ENCODE measurements at regions not wholly inside any gene's neighbourhood (a gene's known extent, or its start where the extent isn't known, plus 50 kb on each side); places are given as distances from the start of the nearest gene placed in this dataset.

DNA sequence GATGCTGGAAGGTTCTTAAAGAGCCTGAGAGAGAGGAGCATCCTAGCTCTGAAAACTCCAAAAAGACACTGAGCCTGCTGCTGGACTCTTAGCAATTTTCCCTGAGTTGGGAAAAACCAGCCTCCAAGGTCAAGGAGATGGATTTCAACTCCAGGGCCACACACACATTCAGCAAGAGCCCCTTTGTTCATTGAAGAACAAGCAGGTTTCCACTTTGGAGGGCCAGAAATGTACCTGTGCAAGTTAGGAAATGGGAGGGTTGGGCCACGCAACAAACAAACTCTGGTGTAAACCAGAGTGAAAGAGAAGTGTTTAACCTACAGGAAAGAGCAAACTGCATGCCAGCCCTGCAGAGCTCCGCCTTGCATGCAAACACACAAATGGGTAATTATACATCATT, 264.8 kb upstream of the RPL38 start:
- H3K4me1 ChIP-seq (ENCODE audit: insufficient read depth, low read length) = peaks cover 10% of the 10 kb centered on the region
- CTCF ChIA-PET (ENCODE audit: low intra/inter-chr PET ratio, low total read pairs) = no interaction called here
- H3K4me3 ChIP-seq (replicated peaks in 1 of 3; ENCODE audit: insufficient read depth in 1 of 3, low read depth in 2 of 3, low read length in 3 of 3) = no peak overlapping the region
- H3K9ac ChIP-seq (ENCODE audit: insufficient read depth, low read depth, low read length) = no peak overlapping the region
- no peak for FAIRE-seq
- H3K27me3 ChIP-seq (ENCODE audit: control insufficient read depth in 1 of 2, insufficient read depth in 2 of 2, low read length in 2 of 2) = peaks cover 2 to 28% of the 10 kb centered on the region in 2 experiments; a peak in 2 of 5 replicates
- H2AFZ ChIP-seq (ENCODE audit: low read length) = no peak overlapping the region
- WGBS (ENCODE audit: low lambda C conversion rate) = 39% methylated on average over 2 of the region's 2 CpGs
- in situ Hi-C loops (cut with HindIII; ENCODE audit: extremely low pct_ligation_motif_present, low pct_unique_long_range_greater_than_20kb) = no loop called here
- H4K20me1 ChIP-seq (ENCODE audit: insufficient read depth, low read length) = no peaks in the 10 kb centered on the region
- no TSS peak for BruUV-seq (replicated peaks)
- POLR2A ChIA-PET = no interaction called here
- no peaks in the 10 kb centered on the region for H3K9me3 ChIP-seq (ENCODE audit: low read length)
- H3K27ac ChIP-seq (ENCODE audit: extremely low read length, insufficient read depth, low read length) = no peak overlapping the region
- no peak overlapping the region for H3K4me2 ChIP-seq (ENCODE audit: low read depth, low read length)
- DNase-seq (ENCODE audit: low spot score) = no peak
- H3K79me2 ChIP-seq (ENCODE audit: insufficient read depth, low read length) = no peaks in the 10 kb centered on the region
- intact Hi-C loops (cut with micrococcal nuclease; ENCODE audit: unreplicated experiment) = loop anchor here (2.0 kb wide), 1 partner anchor 66 kb away; no protein-coding TSS in a partner anchor
- no peak for ATAC-seq
- no peaks in the 10 kb centered on the region for H3K36me3 ChIP-seq (replicated peaks in 1 of 2; ENCODE audit: control insufficient read depth in 1 of 2, insufficient read depth in 2 of 2, low read length in 2 of 2)
- no peak for TF ChIP-seq MEIS2 (CRISPR knock-in tag; IDR thresholded peaks at IDR 0.05)
- TF ChIP-seq SAP130 (CRISPR knock-in tag; IDR thresholded peaks at IDR 0.05; ENCODE audit: low read depth) = no peak
- TF ChIP-seq CAMTA2 (CRISPR knock-in tag; IDR thresholded peaks at IDR 0.05; ENCODE audit: borderline replicate concordance) = no peak
- no peak for TF ChIP-seq REPIN1 (CRISPR knock-in tag; IDR thresholded peaks at IDR 0.05; ENCODE audit: borderline replicate concordance, low read depth)
- TF ChIP-seq, protein P1, sequence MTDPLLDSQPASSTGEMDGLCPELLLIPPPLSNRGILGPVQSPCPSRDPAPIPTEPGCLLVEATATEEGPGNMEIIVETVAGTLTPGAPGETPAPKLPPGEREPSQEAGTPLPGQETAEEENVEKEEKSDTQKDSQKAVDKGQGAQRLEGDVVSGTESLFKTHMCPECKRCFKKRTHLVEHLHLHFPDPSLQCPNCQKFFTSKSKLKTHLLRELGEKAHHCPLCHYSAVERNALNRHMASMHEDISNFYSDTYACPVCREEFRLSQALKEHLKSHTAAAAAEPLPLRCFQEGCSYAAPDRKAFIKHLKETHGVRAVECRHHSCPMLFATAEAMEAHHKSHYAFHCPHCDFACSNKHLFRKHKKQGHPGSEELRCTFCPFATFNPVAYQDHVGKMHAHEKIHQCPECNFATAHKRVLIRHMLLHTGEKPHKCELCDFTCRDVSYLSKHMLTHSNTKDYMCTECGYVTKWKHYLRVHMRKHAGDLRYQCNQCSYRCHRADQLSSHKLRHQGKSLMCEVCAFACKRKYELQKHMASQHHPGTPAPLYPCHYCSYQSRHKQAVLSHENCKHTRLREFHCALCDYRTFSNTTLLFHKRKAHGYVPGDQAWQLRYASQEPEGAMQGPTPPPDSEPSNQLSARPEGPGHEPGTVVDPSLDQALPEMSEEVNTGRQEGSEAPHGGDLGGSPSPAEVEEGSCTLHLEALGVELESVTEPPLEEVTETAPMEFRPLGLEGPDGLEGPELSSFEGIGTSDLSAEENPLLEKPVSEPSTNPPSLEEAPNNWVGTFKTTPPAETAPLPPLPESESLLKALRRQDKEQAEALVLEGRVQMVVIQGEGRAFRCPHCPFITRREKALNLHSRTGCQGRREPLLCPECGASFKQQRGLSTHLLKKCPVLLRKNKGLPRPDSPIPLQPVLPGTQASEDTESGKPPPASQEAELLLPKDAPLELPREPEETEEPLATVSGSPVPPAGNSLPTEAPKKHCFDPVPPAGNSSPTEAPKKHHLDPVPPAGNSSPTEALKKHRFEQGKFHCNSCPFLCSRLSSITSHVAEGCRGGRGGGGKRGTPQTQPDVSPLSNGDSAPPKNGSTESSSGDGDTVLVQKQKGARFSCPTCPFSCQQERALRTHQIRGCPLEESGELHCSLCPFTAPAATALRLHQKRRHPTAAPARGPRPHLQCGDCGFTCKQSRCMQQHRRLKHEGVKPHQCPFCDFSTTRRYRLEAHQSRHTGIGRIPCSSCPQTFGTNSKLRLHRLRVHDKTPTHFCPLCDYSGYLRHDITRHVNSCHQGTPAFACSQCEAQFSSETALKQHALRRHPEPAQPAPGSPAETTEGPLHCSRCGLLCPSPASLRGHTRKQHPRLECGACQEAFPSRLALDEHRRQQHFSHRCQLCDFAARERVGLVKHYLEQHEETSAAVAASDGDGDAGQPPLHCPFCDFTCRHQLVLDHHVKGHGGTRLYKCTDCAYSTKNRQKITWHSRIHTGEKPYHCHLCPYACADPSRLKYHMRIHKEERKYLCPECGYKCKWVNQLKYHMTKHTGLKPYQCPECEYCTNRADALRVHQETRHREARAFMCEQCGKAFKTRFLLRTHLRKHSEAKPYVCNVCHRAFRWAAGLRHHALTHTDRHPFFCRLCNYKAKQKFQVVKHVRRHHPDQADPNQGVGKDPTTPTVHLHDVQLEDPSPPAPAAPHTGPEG (CRISPR knock-in tag; IDR thresholded peaks at IDR 0.05) = no peak
- TF ChIP-seq, protein P2, sequence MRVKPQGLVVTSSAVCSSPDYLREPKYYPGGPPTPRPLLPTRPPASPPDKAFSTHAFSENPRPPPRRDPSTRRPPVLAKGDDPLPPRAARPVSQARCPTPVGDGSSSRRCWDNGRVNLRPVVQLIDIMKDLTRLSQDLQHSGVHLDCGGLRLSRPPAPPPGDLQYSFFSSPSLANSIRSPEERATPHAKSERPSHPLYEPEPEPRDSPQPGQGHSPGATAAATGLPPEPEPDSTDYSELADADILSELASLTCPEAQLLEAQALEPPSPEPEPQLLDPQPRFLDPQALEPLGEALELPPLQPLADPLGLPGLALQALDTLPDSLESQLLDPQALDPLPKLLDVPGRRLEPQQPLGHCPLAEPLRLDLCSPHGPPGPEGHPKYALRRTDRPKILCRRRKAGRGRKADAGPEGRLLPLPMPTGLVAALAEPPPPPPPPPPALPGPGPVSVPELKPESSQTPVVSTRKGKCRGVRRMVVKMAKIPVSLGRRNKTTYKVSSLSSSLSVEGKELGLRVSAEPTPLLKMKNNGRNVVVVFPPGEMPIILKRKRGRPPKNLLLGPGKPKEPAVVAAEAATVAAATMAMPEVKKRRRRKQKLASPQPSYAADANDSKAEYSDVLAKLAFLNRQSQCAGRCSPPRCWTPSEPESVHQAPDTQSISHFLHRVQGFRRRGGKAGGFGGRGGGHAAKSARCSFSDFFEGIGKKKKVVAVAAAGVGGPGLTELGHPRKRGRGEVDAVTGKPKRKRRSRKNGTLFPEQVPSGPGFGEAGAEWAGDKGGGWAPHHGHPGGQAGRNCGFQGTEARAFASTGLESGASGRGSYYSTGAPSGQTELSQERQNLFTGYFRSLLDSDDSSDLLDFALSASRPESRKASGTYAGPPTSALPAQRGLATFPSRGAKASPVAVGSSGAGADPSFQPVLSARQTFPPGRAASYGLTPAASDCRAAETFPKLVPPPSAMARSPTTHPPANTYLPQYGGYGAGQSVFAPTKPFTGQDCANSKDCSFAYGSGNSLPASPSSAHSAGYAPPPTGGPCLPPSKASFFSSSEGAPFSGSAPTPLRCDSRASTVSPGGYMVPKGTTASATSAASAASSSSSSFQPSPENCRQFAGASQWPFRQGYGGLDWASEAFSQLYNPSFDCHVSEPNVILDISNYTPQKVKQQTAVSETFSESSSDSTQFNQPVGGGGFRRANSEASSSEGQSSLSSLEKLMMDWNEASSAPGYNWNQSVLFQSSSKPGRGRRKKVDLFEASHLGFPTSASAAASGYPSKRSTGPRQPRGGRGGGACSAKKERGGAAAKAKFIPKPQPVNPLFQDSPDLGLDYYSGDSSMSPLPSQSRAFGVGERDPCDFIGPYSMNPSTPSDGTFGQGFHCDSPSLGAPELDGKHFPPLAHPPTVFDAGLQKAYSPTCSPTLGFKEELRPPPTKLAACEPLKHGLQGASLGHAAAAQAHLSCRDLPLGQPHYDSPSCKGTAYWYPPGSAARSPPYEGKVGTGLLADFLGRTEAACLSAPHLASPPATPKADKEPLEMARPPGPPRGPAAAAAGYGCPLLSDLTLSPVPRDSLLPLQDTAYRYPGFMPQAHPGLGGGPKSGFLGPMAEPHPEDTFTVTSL (CRISPR knock-in tag; IDR thresholded peaks at IDR 0.05; ENCODE audit: borderline replicate concordance) = no peak
- TF ChIP-seq ZFP36L2 (CRISPR knock-in tag; IDR thresholded peaks at IDR 0.05) = no peak
- TF ChIP-seq, protein P3, sequence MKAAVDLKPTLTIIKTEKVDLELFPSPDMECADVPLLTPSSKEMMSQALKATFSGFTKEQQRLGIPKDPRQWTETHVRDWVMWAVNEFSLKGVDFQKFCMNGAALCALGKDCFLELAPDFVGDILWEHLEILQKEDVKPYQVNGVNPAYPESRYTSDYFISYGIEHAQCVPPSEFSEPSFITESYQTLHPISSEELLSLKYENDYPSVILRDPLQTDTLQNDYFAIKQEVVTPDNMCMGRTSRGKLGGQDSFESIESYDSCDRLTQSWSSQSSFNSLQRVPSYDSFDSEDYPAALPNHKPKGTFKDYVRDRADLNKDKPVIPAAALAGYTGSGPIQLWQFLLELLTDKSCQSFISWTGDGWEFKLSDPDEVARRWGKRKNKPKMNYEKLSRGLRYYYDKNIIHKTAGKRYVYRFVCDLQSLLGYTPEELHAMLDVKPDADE (CRISPR knock-in tag; IDR thresholded peaks at IDR 0.05) = no peak
- TF ChIP-seq, protein P4, sequence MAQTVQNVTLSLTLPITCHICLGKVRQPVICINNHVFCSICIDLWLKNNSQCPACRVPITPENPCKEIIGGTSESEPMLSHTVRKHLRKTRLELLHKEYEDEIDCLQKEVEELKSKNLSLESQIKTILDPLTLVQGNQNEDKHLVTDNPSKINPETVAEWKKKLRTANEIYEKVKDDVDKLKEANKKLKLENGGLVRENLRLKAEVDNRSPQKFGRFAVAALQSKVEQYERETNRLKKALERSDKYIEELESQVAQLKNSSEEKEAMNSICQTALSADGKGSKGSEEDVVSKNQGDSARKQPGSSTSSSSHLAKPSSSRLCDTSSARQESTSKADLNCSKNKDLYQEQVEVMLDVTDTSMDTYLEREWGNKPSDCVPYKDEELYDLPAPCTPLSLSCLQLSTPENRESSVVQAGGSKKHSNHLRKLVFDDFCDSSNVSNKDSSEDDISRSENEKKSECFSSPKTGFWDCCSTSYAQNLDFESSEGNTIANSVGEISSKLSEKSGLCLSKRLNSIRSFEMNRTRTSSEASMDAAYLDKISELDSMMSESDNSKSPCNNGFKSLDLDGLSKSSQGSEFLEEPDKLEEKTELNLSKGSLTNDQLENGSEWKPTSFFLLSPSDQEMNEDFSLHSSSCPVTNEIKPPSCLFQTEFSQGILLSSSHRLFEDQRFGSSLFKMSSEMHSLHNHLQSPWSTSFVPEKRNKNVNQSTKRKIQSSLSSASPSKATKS (CRISPR knock-in tag; IDR thresholded peaks at IDR 0.05) = no peak

Data from HepG2 (cell line).